GDM1 (cell line): ENCODE measurements at regions not wholly inside any gene's neighbourhood (a gene's known extent, or its start where the extent isn't known, plus 50 kb on each side); places are given as distances from the start of the nearest gene placed in this dataset.

ENCODE experiments used
- DNase-seq: peaks from one replicate; lab custom pipeline; 2025; lab: John Stamatoyannopoulos, UW

GRCh38 chr5:92504346-92504745 is 1076.7 kb downstream of the NR2F1-AS1 start:
- DNase-seq, result no peak

- no peak for DNase-seq
Measured at GRCh38 chr5:92500752-92501151, 1080.3 kb downstream of the NR2F1-AS1 start.

GRCh38 chr5:92496545-92496944 is 1084.5 kb downstream of the NR2F1-AS1 start:
- DNase-seq, result no peak

- DNase-seq, result no peak
Measured at GRCh38 chr5:92494508-92494907, 1086.5 kb downstream of the NR2F1-AS1 start.

GRCh38 chr5:92492908-92493307 is 1088.1 kb downstream of the NR2F1-AS1 start:
- no peak for DNase-seq

- no peak for DNase-seq
Measured at GRCh38 chr5:92484484-92484883, 1096.5 kb downstream of the NR2F1-AS1 start.

GRCh38 chr5:92472981-92473566 is 1090.0 kb upstream of the ARRDC3 start:
- no peak for DNase-seq

- no peak for DNase-seq
Measured at GRCh38 chr5:92471861-92472260, 1088.7 kb upstream of the ARRDC3 start.

- DNase-seq, result no peak
Measured at GRCh38 chr5:92470770-92471169, 1087.7 kb upstream of the ARRDC3 start.

- DNase-seq, result no peak
Measured at GRCh38 chr5:92468295-92468694, 1085.2 kb upstream of the ARRDC3 start.

- no peak for DNase-seq
Measured at GRCh38 chr5:92467695-92468094, 1084.6 kb upstream of the ARRDC3 start.

- DNase-seq, result no peak
Measured at GRCh38 chr5:92460505-92460904, 1077.4 kb upstream of the ARRDC3 start.

GRCh38 chr5:92459654-92460053 is 1076.5 kb upstream of the ARRDC3 start:
- no peak for DNase-seq

GRCh38 chr5:92455011-92455410 is 1071.9 kb upstream of the ARRDC3 start:
- no peak for DNase-seq

GRCh38 chr5:92444888-92445287 is 1061.8 kb upstream of the ARRDC3 start:
- DNase-seq, result no peak

- DNase-seq, result no peak
Measured at GRCh38 chr5:92435781-92436180, 1052.7 kb upstream of the ARRDC3 start.

GRCh38 chr5:92429646-92430045 is 1046.5 kb upstream of the ARRDC3 start:
- no peak for DNase-seq

GRCh38 chr5:92428415-92428814 is 1045.3 kb upstream of the ARRDC3 start:
- no peak for DNase-seq

GRCh38 chr5:92424785-92425426 is 1041.8 kb upstream of the ARRDC3 start:
- no peak for DNase-seq

GRCh38 chr5:92421942-92422341 is 1038.8 kb upstream of the ARRDC3 start:
- DNase-seq, result no peak

GRCh38 chr5:92421196-92421595 is 1038.1 kb upstream of the ARRDC3 start:
- DNase-seq, result no peak

GRCh38 chr5:92419261-92419660 is 1036.1 kb upstream of the ARRDC3 start:
- DNase-seq, result no peak

GRCh38 chr5:92418341-92418740 is 1035.2 kb upstream of the ARRDC3 start:
- DNase-seq, result no peak

GRCh38 chr5:92409134-92409533 is 1026.0 kb upstream of the ARRDC3 start:
- DNase-seq, result no peak
